Activated CD4-positive, alpha-beta T cell treated with anti-CD3 and anti-CD28 coated beads, Interleukin-2, amount 50 U/mL, for 1 hour (primary cell): ENCODE measurements at regions not wholly inside any gene's neighbourhood (a gene's known extent, or its start where the extent isn't known, plus 50 kb on each side); places are given as distances from the start of the nearest gene placed in this dataset.
"Not testable (repeated sequence)": the region's sequence is repeated elsewhere in the genome, so short reads cannot be mapped to it uniquely, and the experiment has no call there.

Source experiments
- DNase-seq: peaks from one replicate; pipeline ENCODE4 v3.0.0-alpha.2; 2020

- DNase-seq: no peak
These were observed 68.1 kb upstream of the GRXCR1 start for GRCh38 chr4:42824278-42824977.

DNA sequence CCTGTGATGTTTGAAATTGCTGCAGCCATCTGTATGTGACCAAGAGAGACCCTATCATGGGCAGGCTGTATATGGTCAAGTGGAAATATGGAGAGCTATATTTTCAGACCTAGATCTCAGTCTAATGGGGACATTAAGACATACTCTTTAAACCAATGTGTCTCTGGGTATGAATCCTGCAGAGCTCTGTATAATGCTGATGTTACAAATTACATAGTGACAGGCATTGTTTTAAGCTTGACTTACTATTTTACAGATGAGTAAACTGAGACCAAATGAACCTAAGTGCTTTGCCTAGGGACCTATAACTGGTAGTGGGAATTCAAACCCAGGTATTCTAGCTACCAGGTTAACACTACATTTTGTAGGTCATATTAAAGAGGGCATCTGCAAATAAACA is 71.3 kb upstream of the GRXCR1 start:
- DNase-seq: no peak

DNA sequence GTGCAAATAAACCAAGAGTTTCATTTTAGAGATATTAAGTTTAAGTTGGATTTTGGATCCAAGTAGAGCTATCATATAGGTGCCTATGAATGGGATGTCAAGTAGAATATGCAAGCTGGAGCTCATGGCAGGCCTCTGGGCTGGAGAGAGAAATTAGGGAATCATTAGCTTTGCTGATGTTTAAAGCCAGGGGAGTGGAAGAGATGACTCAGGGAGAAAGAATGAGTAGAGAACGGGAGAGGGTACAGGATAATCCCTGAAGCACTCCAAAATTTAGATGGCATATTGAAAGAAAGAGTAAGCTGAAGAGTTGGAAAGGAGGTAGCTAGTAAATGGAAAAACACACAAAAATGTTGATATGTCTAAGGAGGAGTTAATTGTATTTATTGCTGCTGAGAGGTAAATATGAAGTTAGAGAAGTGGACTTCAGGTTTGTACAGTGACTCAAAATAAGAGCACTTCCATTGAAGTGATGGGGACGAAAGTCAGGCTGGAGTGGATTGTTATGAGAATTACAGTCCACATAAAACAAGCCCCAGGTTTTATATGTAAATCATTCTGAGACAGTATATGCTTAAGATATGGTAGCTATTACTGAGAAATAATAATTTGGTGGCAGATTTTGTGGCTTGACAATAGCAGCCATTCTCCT is 72.5 kb upstream of the GRXCR1 start:
- no peak for DNase-seq

DNA sequence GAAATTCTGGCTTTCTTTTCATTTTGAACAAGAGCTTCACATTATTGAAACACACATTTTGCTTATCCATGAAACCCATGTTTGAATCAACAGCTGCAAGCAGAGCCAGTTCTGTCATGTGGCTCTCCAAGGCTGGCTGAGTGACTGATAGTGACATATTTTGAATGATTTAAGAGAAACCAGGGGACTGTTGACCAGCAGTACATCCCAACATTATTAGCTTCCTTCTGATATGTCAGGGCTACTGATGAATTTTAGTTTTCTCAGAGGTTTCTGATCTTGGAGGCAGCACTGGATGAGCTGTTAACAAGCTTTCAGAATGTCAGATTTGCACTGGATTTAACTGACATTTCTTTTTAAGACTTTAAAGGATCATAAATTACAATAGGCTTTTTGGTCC is 74.6 kb upstream of the GRXCR1 start:
- DNase-seq: no peak

DNA sequence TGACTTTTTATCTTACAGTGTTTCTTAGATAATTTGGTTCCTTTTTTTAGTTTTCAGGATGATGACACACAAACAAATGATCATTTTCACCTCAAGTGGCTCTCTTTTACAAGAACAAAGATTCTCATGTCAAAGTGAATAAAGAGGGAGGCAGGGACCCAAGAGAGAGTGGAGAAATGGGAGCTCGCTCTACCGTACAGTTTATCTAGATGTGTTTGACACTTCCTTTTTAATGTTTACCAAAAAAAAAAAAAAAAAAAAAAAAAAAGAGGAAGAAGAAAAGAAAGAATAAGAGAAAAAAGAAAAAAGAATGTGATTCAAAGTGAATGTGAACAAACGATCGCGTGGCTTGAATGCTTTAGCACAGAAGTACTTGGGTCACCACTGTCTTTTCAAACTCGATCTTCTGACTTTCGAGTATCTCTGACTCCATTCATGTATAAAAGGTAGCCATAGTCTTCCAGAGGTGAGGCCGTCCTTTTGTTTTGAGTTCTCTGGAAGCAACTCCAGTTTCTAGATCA is 75.6 kb upstream of the GRXCR1 start:
- DNase-seq: no peak

- DNase-seq: no peak
These were observed 76.2 kb upstream of the GRXCR1 start for GRCh38 chr4:42816189-42816879.

- DNase-seq: no peak
These were observed 83.0 kb upstream of the GRXCR1 start for GRCh38 chr4:42809419-42810084.

DNA sequence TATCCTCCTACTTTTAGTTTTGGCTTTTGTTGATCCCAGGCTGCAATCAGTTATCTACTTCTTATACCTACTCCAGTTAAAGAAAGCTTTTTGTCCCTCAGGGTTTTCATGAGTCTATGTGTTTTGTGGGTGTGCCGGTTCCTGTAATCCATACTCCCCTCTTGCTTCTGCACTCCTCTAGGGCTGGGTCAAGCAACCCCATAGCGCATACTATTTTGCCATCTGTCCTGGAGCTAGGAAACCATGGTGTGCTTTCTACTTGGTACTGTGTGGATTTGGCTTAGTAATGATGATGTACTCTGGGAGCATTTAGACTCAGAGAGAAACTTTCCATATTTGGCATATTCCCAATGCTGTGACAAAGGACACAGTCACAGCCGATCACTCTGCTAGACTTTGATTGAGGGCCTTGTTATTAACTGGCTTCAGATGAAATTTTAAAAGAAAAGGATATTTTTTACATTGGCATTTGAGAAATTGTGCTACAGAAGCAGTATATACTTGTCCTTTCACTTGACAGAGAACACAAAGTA is 86.1 kb upstream of the GRXCR1 start:
- no peak for DNase-seq

- no peak for DNase-seq
These were observed 103.4 kb upstream of the GRXCR1 start for GRCh38 chr4:42789041-42789567.

DNA sequence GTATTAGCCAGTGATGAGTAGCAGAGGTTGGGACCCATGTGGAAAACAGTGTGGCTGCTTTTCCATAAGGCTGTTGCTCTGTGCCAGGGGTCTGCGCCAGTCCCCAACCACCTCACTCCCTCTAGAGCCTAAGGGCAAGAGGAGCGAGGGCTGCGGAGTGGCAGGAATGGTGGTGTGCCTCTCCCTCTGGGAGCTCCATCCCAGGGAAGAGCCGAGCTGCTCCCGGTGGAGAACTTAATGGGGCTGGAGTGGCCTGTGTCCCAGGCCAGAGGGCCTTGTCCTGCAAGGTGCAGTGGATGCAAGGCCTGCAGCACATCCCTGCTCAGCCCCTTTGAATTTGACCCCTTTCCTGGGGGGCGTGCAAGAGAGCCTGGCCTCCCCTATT is 105.4 kb upstream of the GRXCR1 start:
- DNase-seq: no peak

DNA sequence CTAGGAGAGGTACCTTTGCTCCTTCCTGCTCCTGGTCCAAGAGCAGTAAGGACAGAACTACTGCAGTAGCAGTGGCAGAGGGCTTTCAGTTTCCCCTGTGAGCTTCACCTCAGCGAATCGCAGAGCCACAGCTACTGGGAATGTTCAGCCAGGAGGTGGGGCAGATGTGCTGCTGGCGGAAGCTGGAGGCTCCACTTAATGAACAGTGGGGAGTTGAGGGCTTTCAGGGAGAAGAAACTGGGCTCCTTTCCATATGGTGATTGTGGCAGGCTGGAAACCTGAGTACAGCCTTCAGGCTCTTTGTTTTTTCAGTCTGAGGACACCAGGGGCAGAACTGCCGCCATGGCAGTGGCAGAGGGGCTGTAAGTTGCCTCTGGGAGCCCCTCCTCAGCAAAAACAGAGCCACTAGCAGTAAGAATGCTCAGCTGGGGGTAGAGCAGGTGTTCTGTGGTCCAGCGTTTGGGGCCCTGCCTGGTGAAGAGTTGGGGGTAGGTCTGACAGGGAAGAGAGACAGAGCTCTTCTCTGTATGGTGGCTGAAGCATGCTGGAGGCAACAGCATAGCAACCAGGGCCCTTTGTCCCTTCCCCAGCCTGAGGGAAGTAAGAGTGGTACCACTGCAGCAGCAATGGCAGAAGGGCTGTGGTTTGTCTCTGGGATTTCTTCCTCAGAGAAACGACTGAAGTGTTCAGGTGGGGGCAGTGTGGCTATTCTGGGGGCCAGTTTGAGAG is 106.0 kb upstream of the GRXCR1 start:
- DNase-seq: no peak

DNA sequence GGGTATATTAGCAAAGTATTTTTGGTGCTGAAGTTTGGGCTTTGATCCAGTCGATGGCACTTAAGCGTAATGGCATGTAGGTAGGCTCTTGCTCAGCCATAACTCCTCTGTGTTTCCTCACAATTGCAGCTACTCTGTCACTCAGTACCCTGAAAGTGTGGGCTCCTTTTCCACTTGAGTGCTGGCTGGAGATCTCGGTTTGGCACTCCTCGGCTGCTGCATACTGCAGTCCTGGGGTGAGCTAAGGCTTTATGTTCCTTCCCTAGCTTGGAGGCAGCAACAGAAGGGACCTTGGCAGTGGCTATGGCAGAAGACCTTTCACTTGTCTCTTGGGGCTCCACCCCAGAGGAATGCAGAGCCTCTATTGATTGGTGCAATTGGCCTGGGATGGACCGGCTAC is 106.7 kb upstream of the GRXCR1 start:
- DNase-seq: no peak

DNA sequence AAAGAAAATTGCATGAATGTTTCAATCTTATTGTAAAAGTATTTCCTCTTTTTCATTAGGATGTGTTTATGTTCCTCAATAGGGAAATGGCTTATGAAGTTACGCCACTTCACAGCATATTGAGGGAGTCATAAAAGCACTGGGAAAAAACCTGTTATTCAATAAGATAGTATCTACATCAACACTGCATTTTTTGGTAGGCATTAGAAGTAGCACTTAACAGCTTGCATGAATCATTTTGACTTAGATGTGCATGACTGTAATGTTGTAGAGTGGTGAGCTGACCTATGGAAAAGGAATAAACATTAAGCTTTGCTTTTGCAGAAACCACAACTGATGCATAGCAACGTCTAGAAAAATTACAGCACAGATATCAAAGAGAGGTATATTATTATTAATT is 111.2 kb upstream of the GRXCR1 start:
- DNase-seq: no peak

DNA sequence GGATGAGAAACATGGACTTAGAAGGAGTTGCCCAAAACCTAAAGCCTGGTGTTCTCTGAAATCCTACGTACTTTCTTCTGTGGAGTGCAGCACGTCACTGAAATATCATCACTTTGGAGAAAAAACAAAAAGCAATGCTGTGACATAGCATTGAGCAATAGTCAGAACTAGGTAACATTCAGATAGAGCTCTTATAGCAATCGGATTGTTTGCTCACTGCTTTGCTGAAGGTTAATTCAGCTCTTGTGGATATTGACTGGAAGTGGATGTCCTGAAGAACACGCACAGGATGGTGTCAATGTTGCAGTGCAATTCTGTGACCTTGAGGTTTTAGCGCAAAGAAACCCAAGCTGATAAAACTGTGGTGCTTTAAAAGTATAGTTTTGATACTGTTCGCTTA is 114.2 kb upstream of the GRXCR1 start:
- DNase-seq: no peak

- DNase-seq: no peak
These were observed 111.3 kb upstream of the ATP8A1 start for GRCh38 chr4:42768125-42768748.

DNA sequence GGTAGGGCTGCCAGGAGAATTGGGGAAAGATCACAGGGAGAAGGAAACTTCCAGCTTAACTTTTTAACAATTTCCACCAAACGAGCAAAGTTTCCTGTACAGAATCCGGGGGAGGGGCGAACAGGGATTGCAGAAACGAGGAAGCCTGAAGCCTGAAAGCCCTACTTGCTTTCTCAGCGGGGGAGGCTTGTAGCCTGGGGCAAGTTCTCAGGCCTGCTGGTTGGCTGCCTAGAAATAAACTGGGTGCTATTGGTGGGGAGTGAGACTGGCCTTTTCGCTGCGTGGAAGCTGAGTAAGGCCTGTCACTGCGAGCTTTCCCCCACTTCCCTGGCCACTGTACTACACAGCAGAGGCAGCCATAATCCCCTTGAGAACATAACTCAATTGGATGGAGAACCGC is 110.8 kb upstream of the ATP8A1 start:
- DNase-seq: no peak

DNA sequence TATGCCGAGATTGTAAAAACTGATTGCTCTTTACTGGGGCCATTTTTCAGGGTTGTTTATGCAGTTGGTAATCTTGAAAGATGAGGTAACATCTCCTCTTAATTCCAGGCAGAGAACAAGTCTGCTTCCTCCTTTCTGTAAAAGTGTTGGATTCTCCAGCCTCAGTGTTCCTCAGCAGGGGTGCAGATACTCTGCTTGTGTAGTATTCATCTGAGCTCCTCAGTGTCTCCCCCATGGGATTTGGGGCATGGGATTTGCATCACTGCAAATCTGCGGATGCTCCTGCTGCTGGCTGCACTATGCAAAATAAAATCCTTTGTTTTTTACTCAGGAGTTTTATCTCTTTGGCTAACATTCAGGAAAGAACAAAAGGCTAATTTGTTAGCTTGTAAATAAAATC is 104.9 kb upstream of the ATP8A1 start:
- DNase-seq: no peak

GRCh38 chr4:42754965-42755364 is 98.1 kb upstream of the ATP8A1 start:
- not testable (repeated sequence) for DNase-seq

- DNase-seq: no peak
These were observed 94.7 kb upstream of the ATP8A1 start for GRCh38 chr4:42751587-42751986.

DNA sequence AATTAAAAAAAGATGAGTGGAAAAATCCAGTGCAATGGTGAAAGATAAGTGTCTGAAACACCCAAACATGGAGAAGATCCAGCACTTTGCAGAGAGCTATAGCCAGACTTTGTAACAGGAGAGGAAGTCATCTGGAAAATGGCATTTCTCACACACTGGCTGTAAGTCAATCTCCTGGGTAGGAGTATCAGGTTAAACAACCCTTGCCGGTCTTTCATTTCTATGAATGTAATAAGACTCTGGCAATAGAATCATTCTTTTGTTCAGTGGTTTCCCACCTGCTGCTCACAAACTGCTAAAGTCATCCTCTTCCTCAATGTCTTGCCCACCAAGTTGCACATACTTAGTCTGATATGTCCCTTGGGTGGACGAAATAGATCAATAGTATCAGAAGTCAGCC is 94.0 kb upstream of the ATP8A1 start:
- no peak for DNase-seq

GRCh38 chr4:42750091-42750490 is 93.2 kb upstream of the ATP8A1 start:
- DNase-seq: peak; percentile 9

- no peak for DNase-seq
These were observed 91.1 kb upstream of the ATP8A1 start for GRCh38 chr4:42747971-42748370.
